IMR-90 (cell line): ENCODE measurements at regions not wholly inside any gene's neighbourhood (a gene's known extent, or its start where the extent isn't known, plus 50 kb on each side); places are given as distances from the start of the nearest gene placed in this dataset.

Experiments used
- ATAC-seq: fragments of 200-7000 bp; cut with Tn5 transposase; 2 replicates; pipeline ENCODE4 v1.9.1; 2020; ENCODE audit warnings: low read depth, mild to moderate bottlenecking, moderate library complexity
- BruUV-seq: library from RNA; stranded (reverse); fragments of 400-500 nt; replicated peaks from 2 replicates; lab custom pipeline; 2021; lab: Mats Ljungman, UMichigan
- CTCF ChIA-PET: fragments of 300-600 bp; formaldehyde crosslinking; extraction: SDS; loops from one replicate; lab custom pipeline; 2021; ENCODE audit warnings: antibody characterized with exemption; lab: Yijun Ruan, JAX
- POLR2A ChIA-PET: fragments of 300-600 bp; sonication (Branson Sonifier 250); formaldehyde crosslinking; loops from one replicate; lab custom pipeline; 2022; ENCODE audit warnings: antibody characterized with exemption; ENCODE audit not compliant: unreplicated experiment; lab: Charles Lee
- DNase-seq: peaks from one replicate; pipeline ENCODE4 v3.0.0; 2013
- H2AFZ ChIP-seq: replicated peaks from 2 replicates; pipeline ENCODE3; 2013; ENCODE audit warnings: low read length, mild to moderate bottlenecking; ENCODE audit not compliant: poor library complexity
- H2AK5ac ChIP-seq: 2 replicates; pipeline ENCODE4 v1.6.1; 2013; ENCODE audit warnings: low read depth, low read length, inconsistent platforms
- H2AK9ac ChIP-seq: replicated peaks from 2 replicates; pipeline ENCODE3; 2013; ENCODE audit warnings: mild to moderate bottlenecking, low read depth, low read length, moderate library complexity; ENCODE audit not compliant: poor library complexity
- H2BK120ac ChIP-seq: 2 replicates; pipeline ENCODE4 v1.6.1; 2013; ENCODE audit warnings: low read depth, low read length, inconsistent platforms
- H2BK15ac ChIP-seq: 3 replicates; pipeline ENCODE4 v1.6.1; 2013; ENCODE audit warnings: low read depth, low read length, inconsistent platforms
- H2BK20ac ChIP-seq: 2 replicates; pipeline ENCODE4 v1.6.1; 2013; ENCODE audit warnings: low read depth, mild to moderate bottlenecking, inconsistent platforms, low read length, moderate library complexity
- H2BK5ac ChIP-seq: 2 replicates; pipeline ENCODE4 v1.6.1; 2013; ENCODE audit warnings: mild to moderate bottlenecking, low read depth, low read length, inconsistent platforms; ENCODE audit not compliant: poor library complexity, severe bottlenecking
- H3K14ac ChIP-seq: replicated peaks from 2 replicates; pipeline ENCODE4 v1.6.1; 2013; ENCODE audit warnings: low read depth, low read length, inconsistent platforms
- H3K18ac ChIP-seq: 2 replicates; pipeline ENCODE4 v1.6.1; 2013; ENCODE audit warnings: low read depth, low read length, control low read depth
- H3K23ac ChIP-seq: 2 replicates; pipeline ENCODE4 v1.6.1; 2013; ENCODE audit warnings: low read depth, low read length, inconsistent platforms
- H3K27ac ChIP-seq: 2 replicates; pipeline ENCODE4 v1.5.1; 2013; ENCODE audit warnings: mild to moderate bottlenecking, control low read depth, low read length; ENCODE audit not compliant: insufficient read depth
- H3K27me3 ChIP-seq: 2 replicates; pipeline ENCODE4 v1.6.1; 2013; ENCODE audit warnings: low read length; ENCODE audit not compliant: control insufficient read depth, insufficient read depth
- H3K36me3 ChIP-seq: 2 replicates; pipeline ENCODE4 v1.6.1; 2013; ENCODE audit warnings: low read length, mixed read lengths; ENCODE audit not compliant: control insufficient read depth, insufficient read depth
- H3K4ac ChIP-seq: 2 replicates; pipeline ENCODE4 v1.6.1; 2013; ENCODE audit warnings: low read depth, low read length, inconsistent platforms
- H3K4me1 ChIP-seq: 2 replicates; pipeline ENCODE4 v1.6.1; 2013; ENCODE audit warnings: low read length, mixed read lengths; ENCODE audit not compliant: control insufficient read depth, insufficient read depth
- H3K4me2 ChIP-seq: 2 replicates; pipeline ENCODE4 v1.6.1; 2013; ENCODE audit warnings: low read depth, mild to moderate bottlenecking, control low read depth, low read length, moderate library complexity
- H3K4me3 ChIP-seq: 2 replicates; pipeline ENCODE4 v1.5.1; 2013; ENCODE audit warnings: low read depth, mild to moderate bottlenecking, control low read depth, low read length, moderate library complexity; ENCODE audit not compliant: insufficient read depth
- H3K56ac ChIP-seq: 2 replicates; pipeline ENCODE4 v1.6.1; 2013; ENCODE audit warnings: low read length, inconsistent platforms; ENCODE audit not compliant: insufficient read depth; ENCODE audit errors: extremely low read depth
- H3K79me1 ChIP-seq, 2 experiments: 2 replicates each; pipeline ENCODE4 v1.6.1; 2013; ENCODE audit warnings: low read length in 2 of 2, inconsistent platforms in 1 of 2, low read depth in 1 of 2
- H3K9ac ChIP-seq: 2 replicates; pipeline ENCODE4 v1.6.1; 2013; ENCODE audit warnings: low read depth, low read length, control low read depth
- H3K9me1 ChIP-seq: 2 replicates; pipeline ENCODE4 v1.6.1; 2013; ENCODE audit warnings: low read length, inconsistent platforms; ENCODE audit not compliant: insufficient read depth
- H3K9me3 ChIP-seq: 2 replicates; pipeline ENCODE4 v1.6.1; 2013; ENCODE audit warnings: low read length; ENCODE audit not compliant: control insufficient read depth, insufficient read depth
- H4K20me1 ChIP-seq: 2 replicates; pipeline ENCODE4 v1.6.1; 2013; ENCODE audit warnings: low read length, inconsistent platforms; ENCODE audit not compliant: insufficient read depth
- H4K5ac ChIP-seq: 2 replicates; pipeline ENCODE4 v1.6.1; 2013; ENCODE audit warnings: mild to moderate bottlenecking, low read depth, low read length, control low read depth
- H4K8ac ChIP-seq, 2 experiments: 2 replicates each; pipeline ENCODE4 v1.6.1; 2013; ENCODE audit warnings: low read depth in 2 of 2, low read length in 2 of 2, control low read depth in 1 of 2, inconsistent platforms in 1 of 2
- H4K91ac ChIP-seq: 2 replicates; pipeline ENCODE4 v1.6.1; 2013; ENCODE audit warnings: low read depth, low read length, inconsistent platforms; ENCODE audit not compliant: insufficient read depth
- BHLHE40 ChIP-seq: fragments of 150-350 bp; IDR thresholded peaks from 2 replicates; pipeline ENCODE4 v1.6.1; 2016; ENCODE audit warnings: mild to moderate bottlenecking, low read depth, low read length
- WGBS, 2 experiments: methylation state at CpG; one replicate each; pipeline versions ENCODE4 v1.1.5 to v1.1.7; 2013; ENCODE audit warnings: missing lambda C conversion rate in 2 of 2; ENCODE audit not compliant: insufficient read length in 1 of 2; ENCODE audit errors: extremely low coverage in 2 of 2; 5-methylcytosine and 5-hydroxymethylcytosine counted together
- dilution Hi-C: fragments of 300-500 bp; cut with HindIII; formaldehyde crosslinking; loops from one replicate; pipeline ENCODE4 v1.14.3; 2018; ENCODE audit warnings: low sequenced_read_pairs; ENCODE audit not compliant: unreplicated experiment
- in situ Hi-C: fragments of 300-500 bp; cut with MboI; formaldehyde crosslinking; loops from 3 replicates; pipeline ENCODE4 v1.14.3; 2019; ENCODE audit warnings: low sequenced_read_pairs, inconsistent platforms, mixed read lengths
- intact Hi-C: fragments of 100-400 bp; cut with micrococcal nuclease; formaldehyde crosslinking; loops from 2 replicates; pipeline ENCODE4 v1.10.0; 2022

GRCh38 chr14:57086271-57087162 is 182.2 kb downstream of the EXOC5 start:
- Histone ChIP-seq H4K91ac (no peak overlapping the region), H4K5ac (no peak overlapping the region), H2AK9ac (no peak overlapping the region), H3K4ac (no peak overlapping the region), H3K4me3 (no peak overlapping the region), H3K79me1 (no peaks in the 10 kb centered on the region), H2BK15ac (no peak overlapping the region), H3K27me3 (no peaks in the 10 kb centered on the region), H4K20me1 (no peaks in the 10 kb centered on the region), H3K9me3 (no peaks in the 10 kb centered on the region), H3K36me3 (no peaks in the 10 kb centered on the region), H3K14ac (no peak overlapping the region), H3K4me1 (no peaks in the 10 kb centered on the region), H3K27ac (no peak overlapping the region), H2AK5ac (no peak overlapping the region), H2BK120ac (no peak overlapping the region), H3K9me1 (no peaks in the 10 kb centered on the region), H3K23ac (no peak overlapping the region), H4K8ac (no peak overlapping the region), H3K4me2 (no peak overlapping the region), H3K56ac (no peak overlapping the region), H2AFZ (no peak overlapping the region), H3K9ac (no peak overlapping the region), H2BK20ac (no peak overlapping the region), H2BK5ac (no peak overlapping the region), H3K18ac (no peak overlapping the region)
- DNase-seq (no peak), ATAC-seq (no peak)
- CTCF ChIA-PET, result no interaction called here
- dilution Hi-C loops, result no loop called here
- in situ Hi-C loops, result no loop called here
- no peak for TF ChIP-seq BHLHE40
- 20% methylated on average over 2 of the region's 7 CpGs; no CpG with 5 or more reads in 1 of the 2 experiments for WGBS, 2 experiments
- intact Hi-C loops, result no loop called here
- POLR2A ChIA-PET, result no interaction called here
- no TSS peak for BruUV-seq
